DOHH2 (cell line): ENCODE measurements at regions not wholly inside any gene's neighbourhood (a gene's known extent, or its start where the extent isn't known, plus 50 kb on each side); places are given as distances from the start of the nearest gene placed in this dataset.

Experiments used
- H3F3A ChIP-seq: fragments of 200-600 bp; sonication (generic), shearing (Covaris generic); 2 replicates; pipeline ENCODE4 v1.6.0; 2016; ENCODE audit warnings: antibody characterized with exemption, mild to moderate bottlenecking; ENCODE audit not compliant: control insufficient read depth, insufficient read depth
- H3K27ac ChIP-seq: fragments of 200-600 bp; sonication (generic); 2 replicates; pipeline ENCODE4 v1.5.1; 2014; ENCODE audit warnings: low read depth, mild to moderate bottlenecking, low read length, moderate library complexity
- H3K27me3 ChIP-seq: fragments of 200-600 bp; sonication (generic); 2 replicates; pipeline ENCODE4 v1.6.1; 2014; ENCODE audit warnings: mild to moderate bottlenecking, low read length, mixed read lengths; ENCODE audit not compliant: control insufficient read depth
- H3K36me3 ChIP-seq: fragments of 200-600 bp; sonication (generic); 2 replicates; pipeline ENCODE4 v1.6.1; 2014; ENCODE audit warnings: mild to moderate bottlenecking, low read length, moderate library complexity, mixed read lengths; ENCODE audit not compliant: control insufficient read depth
- H3K4me1 ChIP-seq: fragments of 200-600 bp; sonication (generic); 2 replicates; pipeline ENCODE4 v1.6.1; 2014; ENCODE audit warnings: mild to moderate bottlenecking, low read length, mixed read lengths; ENCODE audit not compliant: control insufficient read depth
- H3K4me2 ChIP-seq: fragments of 200-600 bp; sonication (generic); 2 replicates; pipeline ENCODE4 v1.6.0; 2014; ENCODE audit warnings: mild to moderate bottlenecking, low read length, moderate library complexity
- H3K4me3 ChIP-seq: fragments of 200-600 bp; sonication (generic); 2 replicates; pipeline ENCODE4 v1.5.1; 2014; ENCODE audit warnings: mild to moderate bottlenecking, low read length, mixed read lengths
- H3K79me2 ChIP-seq: fragments of 200-600 bp; sonication (generic); 2 replicates; pipeline ENCODE4 v1.6.1; 2014; ENCODE audit warnings: mild to moderate bottlenecking, low read length, mixed read lengths; ENCODE audit not compliant: control insufficient read depth
- H3K9me2 ChIP-seq: fragments of 200-600 bp; sonication (generic); replicated peaks from 2 replicates; pipeline ENCODE4 v1.6.1; 2014; ENCODE audit warnings: mild to moderate bottlenecking, low read length, mixed read lengths; ENCODE audit not compliant: control insufficient read depth
- H3K9me3 ChIP-seq: fragments of 200-600 bp; sonication (generic); 2 replicates; pipeline ENCODE4 v1.6.1; 2014; ENCODE audit warnings: antibody characterized with exemption, low read length, mixed read lengths; ENCODE audit not compliant: control insufficient read depth, insufficient read depth
- H4K20me1 ChIP-seq: fragments of 200-600 bp; sonication (generic); 2 replicates; pipeline ENCODE4 v1.6.0; 2014; ENCODE audit warnings: low read depth, mild to moderate bottlenecking, antibody characterized with exemption, low read length, moderate library complexity; ENCODE audit not compliant: control insufficient read depth, insufficient read depth
- EZH2phosphoT487 ChIP-seq: fragments of 200-600 bp; sonication (generic); IDR thresholded peaks from 2 replicates; pipeline ENCODE4 v1.6.1; 2017; ENCODE audit warnings: borderline replicate concordance, mild to moderate bottlenecking, antibody characterized with exemption, low read length, moderate library complexity, mixed read lengths
- TF ChIP-seq, protein P1 (sequence below): fragments of 200-600 bp; sonication (generic); IDR thresholded peaks from one replicate; pipeline ENCODE4 v1.5.1; 2014; ENCODE audit warnings: antibody characterized with exemption, mild to moderate bottlenecking, low read depth, low read length; ENCODE audit not compliant: poor library complexity, severe bottlenecking

- Histone ChIP-seq H3K4me3 (no peak overlapping the region), H3K36me3 (no peaks in the 10 kb centered on the region), H3K9me3 (no peaks in the 10 kb centered on the region), H4K20me1 (no peaks in the 10 kb centered on the region), H3K79me2 (no peaks in the 10 kb centered on the region), H3F3A (peaks cover 2% of the 10 kb centered on the region; the same call in 1 of the 2 replicates), H3K27ac (no peak overlapping the region), H3K9me2 (no peaks in the 10 kb centered on the region), H3K27me3 (no peaks in the 10 kb centered on the region), H3K4me2 (peak overlapping the region; percentile 19), H3K4me1 (peaks cover 15% of the 10 kb centered on the region)
- TF ChIP-seq EZH2phosphoT487 = no peak
- TF ChIP-seq, protein P1, sequence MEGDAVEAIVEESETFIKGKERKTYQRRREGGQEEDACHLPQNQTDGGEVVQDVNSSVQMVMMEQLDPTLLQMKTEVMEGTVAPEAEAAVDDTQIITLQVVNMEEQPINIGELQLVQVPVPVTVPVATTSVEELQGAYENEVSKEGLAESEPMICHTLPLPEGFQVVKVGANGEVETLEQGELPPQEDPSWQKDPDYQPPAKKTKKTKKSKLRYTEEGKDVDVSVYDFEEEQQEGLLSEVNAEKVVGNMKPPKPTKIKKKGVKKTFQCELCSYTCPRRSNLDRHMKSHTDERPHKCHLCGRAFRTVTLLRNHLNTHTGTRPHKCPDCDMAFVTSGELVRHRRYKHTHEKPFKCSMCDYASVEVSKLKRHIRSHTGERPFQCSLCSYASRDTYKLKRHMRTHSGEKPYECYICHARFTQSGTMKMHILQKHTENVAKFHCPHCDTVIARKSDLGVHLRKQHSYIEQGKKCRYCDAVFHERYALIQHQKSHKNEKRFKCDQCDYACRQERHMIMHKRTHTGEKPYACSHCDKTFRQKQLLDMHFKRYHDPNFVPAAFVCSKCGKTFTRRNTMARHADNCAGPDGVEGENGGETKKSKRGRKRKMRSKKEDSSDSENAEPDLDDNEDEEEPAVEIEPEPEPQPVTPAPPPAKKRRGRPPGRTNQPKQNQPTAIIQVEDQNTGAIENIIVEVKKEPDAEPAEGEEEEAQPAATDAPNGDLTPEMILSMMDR = no peak
Observed at GRCh38 chr22:22130953-22131608, 113.5 kb upstream of the VPREB1 start.

DNA sequence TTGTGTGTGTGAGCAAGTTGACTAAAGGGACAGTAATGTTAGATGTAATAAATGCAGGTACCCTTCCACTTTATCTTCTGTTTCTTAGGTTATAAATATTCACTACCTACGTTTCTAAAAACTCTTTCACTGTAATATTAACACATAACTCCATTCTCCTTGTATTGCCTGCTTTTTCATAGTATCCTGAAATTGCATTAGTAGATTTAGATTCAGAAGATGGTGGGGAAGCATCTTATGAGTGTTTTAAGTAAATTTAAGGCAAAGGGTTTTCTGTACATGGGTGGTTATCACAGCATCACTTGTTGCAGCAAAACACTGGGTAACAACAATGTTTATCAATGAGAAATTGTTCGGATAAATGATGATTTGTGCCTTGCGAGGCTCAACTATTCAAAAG lies 115.2 kb upstream of the VPREB1 start:
- TF ChIP-seq, protein P1 = no peak
- TF ChIP-seq EZH2phosphoT487 = no peak
- H3K4me2 ChIP-seq = no peak overlapping the region
- peaks cover 15% of the 10 kb centered on the region for H3K4me1 ChIP-seq

GRCh38 chr22:22128440-22128839 lies 116.1 kb upstream of the VPREB1 start:
- no peaks in the 10 kb centered on the region for H3K27me3 ChIP-seq
- no peaks in the 10 kb centered on the region for H3K79me2 ChIP-seq
- no peaks in the 10 kb centered on the region for H3K36me3 ChIP-seq
- no peak overlapping the region for H3K4me3 ChIP-seq
- H4K20me1 ChIP-seq = no peaks in the 10 kb centered on the region
- H3F3A ChIP-seq = peaks cover 2% of the 10 kb centered on the region; the same call in 1 of the 2 replicates
- no peaks in the 10 kb centered on the region for H3K9me2 ChIP-seq
- TF ChIP-seq EZH2phosphoT487 = no peak
- TF ChIP-seq, protein P1 = no peak
- no peak overlapping the region for H3K27ac ChIP-seq
- no peaks in the 10 kb centered on the region for H3K9me3 ChIP-seq
- H3K4me1 ChIP-seq = peaks cover 15% of the 10 kb centered on the region
- H3K4me2 ChIP-seq = no peak overlapping the region

More for the DNA sequence above, 115.2 kb upstream of the VPREB1 start:
- Histone ChIP-seq H3K36me3 (no peaks in the 10 kb centered on the region), H3K9me2 (no peaks in the 10 kb centered on the region), H3K9me3 (no peaks in the 10 kb centered on the region), H3K27ac (no peak overlapping the region), H3K4me3 (no peak overlapping the region), H3K79me2 (no peaks in the 10 kb centered on the region), H3F3A (peaks cover 2% of the 10 kb centered on the region; the same call in 1 of the 2 replicates), H3K27me3 (no peaks in the 10 kb centered on the region), H4K20me1 (no peaks in the 10 kb centered on the region)
